ENCODE measurements at regions not wholly inside any gene's neighbourhood (a gene's known extent, or its start where the extent isn't known, plus 50 kb on each side); places are given as distances from the start of the nearest gene placed in this dataset.

DNA sequence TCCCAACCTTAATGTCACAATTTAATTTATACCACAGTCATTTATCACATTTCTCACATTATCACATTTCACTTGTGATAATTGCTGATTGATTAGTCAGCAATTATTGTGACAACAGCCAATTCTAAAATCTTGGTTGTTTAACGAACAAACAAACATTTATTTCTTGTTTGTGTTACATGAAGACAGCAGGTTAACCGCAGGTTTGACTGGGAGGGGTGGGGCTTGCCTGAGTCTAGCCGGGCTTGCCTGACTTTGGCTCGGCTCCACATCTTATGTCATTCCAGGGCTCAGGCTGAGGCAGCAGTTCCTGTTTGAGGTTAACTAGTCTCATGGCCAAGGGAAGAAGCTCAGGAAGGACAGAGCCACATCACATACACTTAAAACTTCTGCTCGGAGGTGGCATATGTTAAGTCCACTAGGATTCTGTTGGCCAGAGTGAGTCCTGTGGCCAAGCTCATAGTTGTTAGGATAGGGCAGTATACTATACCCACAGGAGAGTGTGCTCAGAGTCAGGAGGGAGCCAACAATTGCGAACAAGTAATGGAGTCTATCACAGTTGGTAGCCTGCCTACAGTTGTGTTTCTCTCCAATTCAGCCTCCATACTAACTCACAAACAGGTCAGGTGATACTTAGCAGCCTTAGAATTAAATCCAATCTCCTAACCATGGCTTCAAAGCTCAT lies 90.0 kb upstream of the IFNGR1 start:
- ATAC-seq: peak; percentile 91 to 94
- DNase-seq: peak; percentile 85
- H3K27me3 ChIP-seq (ENCODE audit: low read depth): no peaks in the 10 kb centered on the region

DNA sequence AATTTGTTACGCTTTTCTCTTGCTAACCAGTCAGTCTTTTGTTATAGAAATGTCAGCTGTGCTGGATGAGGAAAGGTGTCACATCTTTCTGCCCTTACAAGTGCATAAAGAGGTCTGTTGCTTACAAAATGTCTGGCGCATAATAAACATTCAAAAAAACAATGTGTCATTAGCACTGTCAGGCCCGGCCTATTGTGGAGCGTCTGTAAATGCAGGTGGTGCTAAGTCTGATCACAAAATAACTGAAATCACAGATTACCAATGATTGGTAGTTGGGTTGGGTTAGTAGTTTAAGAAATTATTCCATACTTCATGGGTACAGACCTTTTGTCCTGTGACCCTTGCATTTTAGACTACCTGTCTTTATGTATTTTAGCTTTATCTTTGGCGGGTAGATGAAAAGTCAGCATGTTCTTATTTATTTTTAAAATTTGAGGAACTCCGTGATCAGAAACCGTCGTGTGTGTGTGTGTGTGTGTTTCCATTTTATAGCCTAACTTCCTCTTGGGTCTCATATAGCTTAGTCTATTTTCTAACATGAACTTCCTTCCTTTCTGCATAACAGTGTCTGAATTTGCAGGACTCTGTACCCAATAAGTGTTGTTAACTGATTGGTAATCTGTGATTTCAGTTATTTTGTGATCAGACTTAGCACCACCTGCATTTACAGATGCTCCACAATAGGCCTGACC lies 88.1 kb upstream of the IFNGR1 start:
- intact Hi-C loops (cut with DNase I): no loop called here
- DNase-seq (no peak), ATAC-seq (peak in 1 of 2 donors; percentile 58)
- no peak overlapping the region for H3K4me3 ChIP-seq
- peaks cover 24% of the 10 kb centered on the region for H3K4me1 ChIP-seq
- no peak overlapping the region for H3K27ac ChIP-seq
- no peaks in the 10 kb centered on the region for H3K9me3 ChIP-seq
- H3K36me3 ChIP-seq: no peaks in the 10 kb centered on the region
- no peaks in the 10 kb centered on the region for H3K27me3 ChIP-seq (ENCODE audit: low read depth)
- TF ChIP-seq, protein P1, sequence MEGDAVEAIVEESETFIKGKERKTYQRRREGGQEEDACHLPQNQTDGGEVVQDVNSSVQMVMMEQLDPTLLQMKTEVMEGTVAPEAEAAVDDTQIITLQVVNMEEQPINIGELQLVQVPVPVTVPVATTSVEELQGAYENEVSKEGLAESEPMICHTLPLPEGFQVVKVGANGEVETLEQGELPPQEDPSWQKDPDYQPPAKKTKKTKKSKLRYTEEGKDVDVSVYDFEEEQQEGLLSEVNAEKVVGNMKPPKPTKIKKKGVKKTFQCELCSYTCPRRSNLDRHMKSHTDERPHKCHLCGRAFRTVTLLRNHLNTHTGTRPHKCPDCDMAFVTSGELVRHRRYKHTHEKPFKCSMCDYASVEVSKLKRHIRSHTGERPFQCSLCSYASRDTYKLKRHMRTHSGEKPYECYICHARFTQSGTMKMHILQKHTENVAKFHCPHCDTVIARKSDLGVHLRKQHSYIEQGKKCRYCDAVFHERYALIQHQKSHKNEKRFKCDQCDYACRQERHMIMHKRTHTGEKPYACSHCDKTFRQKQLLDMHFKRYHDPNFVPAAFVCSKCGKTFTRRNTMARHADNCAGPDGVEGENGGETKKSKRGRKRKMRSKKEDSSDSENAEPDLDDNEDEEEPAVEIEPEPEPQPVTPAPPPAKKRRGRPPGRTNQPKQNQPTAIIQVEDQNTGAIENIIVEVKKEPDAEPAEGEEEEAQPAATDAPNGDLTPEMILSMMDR (IDR thresholded peaks at IDR 0.05): no peak

More for the DNA sequence above, 90.0 kb upstream of the IFNGR1 start:
- H3K27ac ChIP-seq: no peak overlapping the region
- intact Hi-C loops (cut with DNase I): no loop called here
- TF ChIP-seq, protein P1 (IDR thresholded peaks at IDR 0.05): no peak
- no peak overlapping the region for H3K4me3 ChIP-seq
- no peaks in the 10 kb centered on the region for H3K9me3 ChIP-seq
- no peaks in the 10 kb centered on the region for H3K36me3 ChIP-seq
- H3K4me1 ChIP-seq: peaks cover 29% of the 10 kb centered on the region

DNA sequence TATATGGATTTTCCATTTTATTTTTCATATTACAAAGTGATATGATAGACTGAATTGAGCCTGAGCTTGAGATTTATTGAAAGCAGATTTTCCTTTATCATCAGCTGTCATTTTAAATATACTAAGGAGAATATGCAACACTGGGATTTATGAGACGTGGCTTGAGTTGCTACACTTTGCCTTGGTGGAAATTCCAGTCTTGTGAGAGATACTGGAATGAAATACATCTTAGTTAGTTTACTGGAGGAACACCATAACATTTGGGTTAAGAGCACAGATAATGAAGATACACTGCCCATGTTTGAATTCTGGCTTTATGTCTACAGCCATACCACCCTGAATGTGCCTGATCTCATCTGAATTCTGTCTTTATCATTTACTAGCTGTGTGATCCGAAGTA lies 86.5 kb upstream of the IFNGR1 start:
- no peak overlapping the region for H3K27ac ChIP-seq
- ATAC-seq: no peak
- no peaks in the 10 kb centered on the region for H3K27me3 ChIP-seq (ENCODE audit: low read depth)
- no peak for DNase-seq
- TF ChIP-seq, protein P1 (IDR thresholded peaks at IDR 0.05): no peak
- H3K36me3 ChIP-seq: no peaks in the 10 kb centered on the region
- H3K9me3 ChIP-seq: no peaks in the 10 kb centered on the region
- intact Hi-C loops (cut with DNase I): no loop called here
- H3K4me1 ChIP-seq: peaks cover 24% of the 10 kb centered on the region
- no peak overlapping the region for H3K4me3 ChIP-seq

DNA sequence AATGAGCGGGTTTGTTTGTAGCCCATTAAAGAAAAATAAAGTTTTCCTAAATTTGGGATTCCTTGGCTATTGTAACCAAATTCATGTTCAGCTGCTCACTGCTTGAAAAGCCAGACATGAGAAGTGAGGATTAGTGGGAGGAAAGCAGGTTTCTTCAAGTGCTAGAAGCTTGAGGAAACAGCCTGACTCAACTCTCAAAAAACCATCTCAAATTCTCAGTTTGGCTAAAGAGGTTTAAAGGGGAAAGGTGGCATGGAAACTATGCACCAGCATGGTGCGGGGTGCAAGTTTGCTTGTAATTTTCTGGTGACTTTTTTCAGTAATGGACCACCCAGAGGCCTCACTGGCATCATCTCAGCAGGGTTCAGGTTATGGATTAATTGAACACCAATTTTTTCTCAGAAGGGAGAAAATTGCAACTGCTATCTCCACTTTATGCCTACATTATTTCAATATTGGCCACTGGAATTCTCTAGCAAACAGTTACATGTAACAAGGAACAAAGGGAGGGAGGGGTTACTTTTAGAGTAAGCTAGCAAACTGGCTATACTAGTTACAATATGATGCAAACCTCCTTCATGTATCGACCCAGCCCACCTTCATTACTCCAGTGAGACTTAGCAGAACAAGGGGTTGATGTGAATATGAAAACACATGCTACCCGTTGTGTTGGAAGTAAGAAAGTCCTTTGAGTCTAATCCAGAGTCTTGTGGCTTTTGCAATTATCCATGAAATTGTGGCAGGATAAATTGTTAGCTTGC lies 85.0 kb upstream of the IFNGR1 start:
- no peak for ATAC-seq
- no peak overlapping the region for H3K4me3 ChIP-seq

DNA sequence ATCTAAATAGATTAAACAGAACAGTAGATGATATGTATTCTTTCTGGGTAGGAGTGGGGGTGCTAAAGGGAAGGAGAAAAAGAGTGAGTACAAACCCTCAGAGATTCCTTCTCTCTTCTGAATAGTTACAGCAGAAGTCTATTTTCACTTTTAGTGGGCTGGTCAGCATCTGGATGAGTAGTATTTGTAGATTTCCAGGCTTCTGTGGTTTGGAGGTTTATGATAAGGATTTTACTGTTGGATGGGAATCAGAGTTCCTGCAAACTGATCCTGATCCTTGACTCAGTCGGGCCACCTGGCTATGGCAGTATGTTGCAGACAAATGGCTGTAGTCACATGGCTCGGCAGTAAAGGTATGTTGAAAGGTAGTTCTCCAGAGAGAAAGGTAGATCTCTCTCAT lies 84.3 kb upstream of the IFNGR1 start:
- intact Hi-C loops (cut with DNase I): no loop called here

More for the DNA sequence above, 85.0 kb upstream of the IFNGR1 start:
- Histone ChIP-seq H3K9me3 (no peaks in the 10 kb centered on the region), H3K27me3 (ENCODE audit: low read depth) (no peaks in the 10 kb centered on the region), H3K4me1 (peaks cover 16% of the 10 kb centered on the region), H3K27ac (no peak overlapping the region), H3K36me3 (no peaks in the 10 kb centered on the region)
- intact Hi-C loops (cut with DNase I): no loop called here
- TF ChIP-seq, protein P1 (IDR thresholded peaks at IDR 0.05): no peak
- DNase-seq: no peak

More for the DNA sequence above, 84.3 kb upstream of the IFNGR1 start:
- H3K27me3 ChIP-seq (ENCODE audit: low read depth): no peaks in the 10 kb centered on the region
- no peak overlapping the region for H3K27ac ChIP-seq
- no peak for ATAC-seq
- peaks cover 8% of the 10 kb centered on the region for H3K4me1 ChIP-seq
- no peaks in the 10 kb centered on the region for H3K9me3 ChIP-seq
- TF ChIP-seq, protein P1 (IDR thresholded peaks at IDR 0.05): no peak
- no peaks in the 10 kb centered on the region for H3K36me3 ChIP-seq
- no peak overlapping the region for H3K4me3 ChIP-seq
- no peak for DNase-seq

All from lower lobe of right lung (tissue), 2 donors.